HepG2 (cell line): ENCODE measurements at regions not wholly inside any gene's neighbourhood (a gene's known extent, or its start where the extent isn't known, plus 50 kb on each side); places are given as distances from the start of the nearest gene placed in this dataset.

Source experiments
- CHCHD3 ChIP-seq: sonication (generic); formaldehyde crosslinking; IDR thresholded peaks from 2 replicates; pipeline ENCODE4 v1.8.0; 2022; ENCODE audit warnings: mild to moderate bottlenecking, missing genetic modification reagents, moderate library complexity
- KIAA2018 ChIP-seq: sonication (generic); formaldehyde crosslinking; IDR thresholded peaks from 2 replicates; pipeline ENCODE4 v1.5.0; 2020; ENCODE audit warnings: mild to moderate bottlenecking, missing genetic modification reagents, borderline replicate concordance
- MBNL3 ChIP-seq: fragments of 250-450 bp; sonication (Bioruptor Pico); conservative IDR thresholded peaks from 2 replicates; pipeline ENCODE4 v1.8.0; 2022; ENCODE audit warnings: mild to moderate bottlenecking, inconsistent platforms
- NFE2L2 ChIP-seq: fragments of 150-350 bp; IDR thresholded peaks from 2 replicates; pipeline ENCODE4 v1.6.1; 2014; ENCODE audit warnings: low read length
- PRDM15 ChIP-seq: sonication (generic); formaldehyde crosslinking; IDR thresholded peaks from 2 replicates; pipeline ENCODE4 v1.4.0; 2020; ENCODE audit warnings: missing genetic modification reagents
- PREB ChIP-seq: sonication (generic); formaldehyde crosslinking; IDR thresholded peaks from 2 replicates; pipeline ENCODE4 v1.4.0; 2020; ENCODE audit warnings: missing genetic modification reagents
- RBFOX2 ChIP-seq: fragments of 200-400 bp; formaldehyde crosslinking; IDR thresholded peaks from 2 replicates; pipeline ENCODE4 v1.6.1; 2017; ENCODE audit warnings: low read depth, mild to moderate bottlenecking, low read length
- ZBTB39 ChIP-seq: sonication (generic); formaldehyde crosslinking; IDR thresholded peaks from 2 replicates; pipeline ENCODE4 v1.5.0; 2020; ENCODE audit warnings: missing genetic modification reagents
- ZNF124 ChIP-seq: sonication (generic); formaldehyde crosslinking; IDR thresholded peaks from 2 replicates; pipeline ENCODE4 v1.4.0; 2020; ENCODE audit warnings: missing genetic modification reagents
- ZNF776 ChIP-seq: sonication (generic); formaldehyde crosslinking; IDR thresholded peaks from 2 replicates; pipeline ENCODE4 v1.4.0; 2020; ENCODE audit warnings: mild to moderate bottlenecking, missing genetic modification reagents

GRCh38 chr10:3668276-3668965 is 116.6 kb downstream of the KLF6 start (continued):
- TF ChIP-seq PRDM15 (CRISPR knock-in tag) = no peak
- no peak for TF ChIP-seq MBNL3 (CRISPR knock-in tag)
- TF ChIP-seq ZNF776 = no peak
- TF ChIP-seq NFE2L2 = peak; percentile 51; the same call in 1 of the 2 replicates
- TF ChIP-seq PREB (CRISPR knock-in tag) = no peak
- TF ChIP-seq RBFOX2 = no peak
- TF ChIP-seq KIAA2018 (CRISPR knock-in tag) = no peak
- TF ChIP-seq ZBTB39 = no peak
- no peak for TF ChIP-seq ZNF124 (CRISPR knock-in tag)
- TF ChIP-seq CHCHD3 = no peak
